Activated CD4-positive, alpha-beta T cell treated with anti-CD3 and anti-CD28 coated beads, Interleukin-2, amount 50 U/mL, for 4 hours (primary cell): ENCODE measurements at regions not wholly inside any gene's neighbourhood (a gene's known extent, or its start where the extent isn't known, plus 50 kb on each side); places are given as distances from the start of the nearest gene placed in this dataset.
"Not testable (repeated sequence)": the region's sequence is repeated elsewhere in the genome, so short reads cannot be mapped to it uniquely, and the experiment has no call there.

Experiments used
- DNase-seq, 2 experiments: peaks; one replicate each; pipeline ENCODE4 v3.0.0-alpha.2; 2020

GRCh38 chr17:77786740-77787505 lies 171.6 kb upstream of the TNRC6C start:
- DNase-seq, result no peak

- DNase-seq, result no peak
Measured at GRCh38 chr17:77790143-77790829, 168.2 kb upstream of the TNRC6C start.

GRCh38 chr17:77792626-77793025 lies 165.9 kb upstream of the TNRC6C start:
- no peak for DNase-seq

- no peak for DNase-seq
Measured at GRCh38 chr17:77793146-77793970, 165.1 kb upstream of the TNRC6C start.

- DNase-seq, result no peak
Measured at GRCh38 chr17:77793971-77794235, 164.6 kb upstream of the TNRC6C start.

GRCh38 chr17:77794846-77795245 lies 163.7 kb upstream of the TNRC6C start:
- no peak for DNase-seq

- no peak for DNase-seq
Measured at GRCh38 chr17:77795685-77796084, 162.8 kb upstream of the TNRC6C start.

- no peak for DNase-seq
Measured at GRCh38 chr17:77796176-77796860, 162.2 kb upstream of the TNRC6C start.

- DNase-seq, result no peak
Measured at GRCh38 chr17:77798031-77798430, 160.5 kb upstream of the TNRC6C start.

- no peak for DNase-seq
Measured at GRCh38 chr17:77798481-77798880, 160.0 kb upstream of the TNRC6C start.

- no peak for DNase-seq
Measured at GRCh38 chr17:77800816-77801215, 157.7 kb upstream of the TNRC6C start.

GRCh38 chr17:77801545-77802332 lies 156.8 kb upstream of the TNRC6C start:
- DNase-seq, result no peak

GRCh38 chr17:77802333-77802615 lies 156.2 kb upstream of the TNRC6C start:
- DNase-seq, result no peak

- no peak for DNase-seq
Measured at GRCh38 chr17:77802811-77803220, 155.7 kb upstream of the TNRC6C start.

GRCh38 chr17:77803726-77804125 lies 154.8 kb upstream of the TNRC6C start:
- no peak for DNase-seq

- DNase-seq, result no peak
Measured at GRCh38 chr17:77804796-77805426, 153.6 kb upstream of the TNRC6C start.

- DNase-seq, result not testable (repeated sequence)
Measured at GRCh38 chr17:77805970-77806369, 152.5 kb upstream of the TNRC6C start.

- no peak for DNase-seq
Measured at GRCh38 chr17:77807051-77807745, 151.3 kb upstream of the TNRC6C start.

- DNase-seq, result no peak
Measured at GRCh38 chr17:77807746-77808441, 150.6 kb upstream of the TNRC6C start.

GRCh38 chr17:77808686-77809425 lies 149.6 kb upstream of the TNRC6C start:
- DNase-seq, result no peak
